ENCODE measurements at regions not wholly inside any gene's neighbourhood (a gene's known extent, or its start where the extent isn't known, plus 50 kb on each side); places are given as distances from the start of the nearest gene placed in this dataset.

DNA sequence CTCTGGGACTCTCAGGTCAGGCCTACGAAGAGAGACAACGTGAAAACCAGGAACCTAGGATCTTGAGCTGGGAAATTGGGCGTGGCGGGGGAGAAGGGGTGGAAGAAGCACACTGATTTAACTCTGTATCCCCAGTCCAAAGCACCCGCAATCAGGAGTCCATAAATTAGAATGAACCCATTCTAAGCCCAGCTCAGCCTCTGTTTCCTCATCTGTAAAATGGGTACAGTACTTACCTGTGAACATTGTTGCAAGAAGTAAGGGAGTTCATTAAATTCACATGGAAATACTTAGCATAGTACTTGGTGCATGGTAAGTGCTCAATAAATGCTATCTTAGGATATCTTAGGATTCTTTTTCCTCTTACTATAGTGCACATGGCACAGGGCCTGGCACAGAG, 326.7 kb downstream of the BCOR start:
- Histone ChIP-seq H3K4me2 (ENCODE audit: low read length) (no peak overlapping the region), H3K79me2 (replicated peaks; ENCODE audit: insufficient read depth, low read length) (no peaks in the 10 kb centered on the region), H3K9me3 (ENCODE audit: low read length) (no peaks in the 10 kb centered on the region), H2AFZ (ENCODE audit: low read depth, low read length) (no peak overlapping the region), H3K27me3 (ENCODE audit: insufficient read depth, low read depth, low read length) (no peaks in the 10 kb centered on the region), H3F3A (ENCODE audit: insufficient read depth, low read length, poor library complexity, severe bottlenecking) (no peaks in the 10 kb centered on the region), H3K36me3 (ENCODE audit: insufficient read depth, low read length) (no peaks in the 10 kb centered on the region), H3K9me2 (ENCODE audit: insufficient read depth, low read length) (no peaks in the 10 kb centered on the region), H3K4me3 (ENCODE audit: low read length) (no peak overlapping the region), H3K27ac (ENCODE audit: low read length) (no peak overlapping the region), H3K9ac (ENCODE audit: low read length) (no peak overlapping the region), H4K20me1 (ENCODE audit: insufficient read depth) (no peaks in the 10 kb centered on the region)
- TF ChIP-seq EZH2 (IDR thresholded peaks at IDR 0.05; ENCODE audit: borderline replicate concordance, insufficient read depth, low read length, poor library complexity, severe bottlenecking) (no peak), SMC3 (conservative IDR thresholded peaks at IDR 0.05; ENCODE audit: poor library complexity) (no peak), POLR2AphosphoS5 (IDR thresholded peaks at IDR 0.05) (no peak), EP300 (conservative IDR thresholded peaks at IDR 0.05; ENCODE audit: poor library complexity, severe bottlenecking) (no peak), TAF1 (IDR thresholded peaks at IDR 0.05; ENCODE audit: low read depth) (no peak), RAD21 (conservative IDR thresholded peaks at IDR 0.05) (no peak)
- TF ChIP-seq, protein P1, sequence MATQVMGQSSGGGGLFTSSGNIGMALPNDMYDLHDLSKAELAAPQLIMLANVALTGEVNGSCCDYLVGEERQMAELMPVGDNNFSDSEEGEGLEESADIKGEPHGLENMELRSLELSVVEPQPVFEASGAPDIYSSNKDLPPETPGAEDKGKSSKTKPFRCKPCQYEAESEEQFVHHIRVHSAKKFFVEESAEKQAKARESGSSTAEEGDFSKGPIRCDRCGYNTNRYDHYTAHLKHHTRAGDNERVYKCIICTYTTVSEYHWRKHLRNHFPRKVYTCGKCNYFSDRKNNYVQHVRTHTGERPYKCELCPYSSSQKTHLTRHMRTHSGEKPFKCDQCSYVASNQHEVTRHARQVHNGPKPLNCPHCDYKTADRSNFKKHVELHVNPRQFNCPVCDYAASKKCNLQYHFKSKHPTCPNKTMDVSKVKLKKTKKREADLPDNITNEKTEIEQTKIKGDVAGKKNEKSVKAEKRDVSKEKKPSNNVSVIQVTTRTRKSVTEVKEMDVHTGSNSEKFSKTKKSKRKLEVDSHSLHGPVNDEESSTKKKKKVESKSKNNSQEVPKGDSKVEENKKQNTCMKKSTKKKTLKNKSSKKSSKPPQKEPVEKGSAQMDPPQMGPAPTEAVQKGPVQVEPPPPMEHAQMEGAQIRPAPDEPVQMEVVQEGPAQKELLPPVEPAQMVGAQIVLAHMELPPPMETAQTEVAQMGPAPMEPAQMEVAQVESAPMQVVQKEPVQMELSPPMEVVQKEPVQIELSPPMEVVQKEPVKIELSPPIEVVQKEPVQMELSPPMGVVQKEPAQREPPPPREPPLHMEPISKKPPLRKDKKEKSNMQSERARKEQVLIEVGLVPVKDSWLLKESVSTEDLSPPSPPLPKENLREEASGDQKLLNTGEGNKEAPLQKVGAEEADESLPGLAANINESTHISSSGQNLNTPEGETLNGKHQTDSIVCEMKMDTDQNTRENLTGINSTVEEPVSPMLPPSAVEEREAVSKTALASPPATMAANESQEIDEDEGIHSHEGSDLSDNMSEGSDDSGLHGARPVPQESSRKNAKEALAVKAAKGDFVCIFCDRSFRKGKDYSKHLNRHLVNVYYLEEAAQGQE (IDR thresholded peaks at IDR 0.05; ENCODE audit: borderline replicate concordance), result no peak

GRCh38 chrX:39772057-39772832, 325.5 kb downstream of the BCOR start:
- Histone ChIP-seq H3K36me3 (ENCODE audit: insufficient read depth, low read length) (no peaks in the 10 kb centered on the region), H3F3A (ENCODE audit: insufficient read depth, low read length, poor library complexity, severe bottlenecking) (no peaks in the 10 kb centered on the region), H3K9ac (ENCODE audit: low read length) (no peak overlapping the region), H3K4me3 (ENCODE audit: low read length) (no peak overlapping the region), H4K20me1 (ENCODE audit: insufficient read depth) (no peaks in the 10 kb centered on the region), H3K4me2 (ENCODE audit: low read length) (no peak overlapping the region), H3K9me2 (ENCODE audit: insufficient read depth, low read length) (no peaks in the 10 kb centered on the region), H2AFZ (ENCODE audit: low read depth, low read length) (no peak overlapping the region), H3K27ac (ENCODE audit: low read length) (no peak overlapping the region), H3K9me3 (ENCODE audit: low read length) (no peaks in the 10 kb centered on the region), H3K79me2 (replicated peaks; ENCODE audit: insufficient read depth, low read length) (no peaks in the 10 kb centered on the region), H3K27me3 (ENCODE audit: insufficient read depth, low read depth, low read length) (no peaks in the 10 kb centered on the region)
- TF ChIP-seq MXI1 (conservative IDR thresholded peaks at IDR 0.05; ENCODE audit: poor library complexity, severe bottlenecking), result no peak
- TF ChIP-seq, protein P2, sequence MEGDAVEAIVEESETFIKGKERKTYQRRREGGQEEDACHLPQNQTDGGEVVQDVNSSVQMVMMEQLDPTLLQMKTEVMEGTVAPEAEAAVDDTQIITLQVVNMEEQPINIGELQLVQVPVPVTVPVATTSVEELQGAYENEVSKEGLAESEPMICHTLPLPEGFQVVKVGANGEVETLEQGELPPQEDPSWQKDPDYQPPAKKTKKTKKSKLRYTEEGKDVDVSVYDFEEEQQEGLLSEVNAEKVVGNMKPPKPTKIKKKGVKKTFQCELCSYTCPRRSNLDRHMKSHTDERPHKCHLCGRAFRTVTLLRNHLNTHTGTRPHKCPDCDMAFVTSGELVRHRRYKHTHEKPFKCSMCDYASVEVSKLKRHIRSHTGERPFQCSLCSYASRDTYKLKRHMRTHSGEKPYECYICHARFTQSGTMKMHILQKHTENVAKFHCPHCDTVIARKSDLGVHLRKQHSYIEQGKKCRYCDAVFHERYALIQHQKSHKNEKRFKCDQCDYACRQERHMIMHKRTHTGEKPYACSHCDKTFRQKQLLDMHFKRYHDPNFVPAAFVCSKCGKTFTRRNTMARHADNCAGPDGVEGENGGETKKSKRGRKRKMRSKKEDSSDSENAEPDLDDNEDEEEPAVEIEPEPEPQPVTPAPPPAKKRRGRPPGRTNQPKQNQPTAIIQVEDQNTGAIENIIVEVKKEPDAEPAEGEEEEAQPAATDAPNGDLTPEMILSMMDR (IDR thresholded peaks at IDR 0.05; ENCODE audit: poor library complexity, severe bottlenecking), result no peak
- TF ChIP-seq SMC3 (conservative IDR thresholded peaks at IDR 0.05; ENCODE audit: poor library complexity), result no peak
- TF ChIP-seq TAF1 (IDR thresholded peaks at IDR 0.05; ENCODE audit: low read depth), result no peak
- no peak for TF ChIP-seq EP300 (conservative IDR thresholded peaks at IDR 0.05; ENCODE audit: poor library complexity, severe bottlenecking)
- no peak for TF ChIP-seq RAD21 (conservative IDR thresholded peaks at IDR 0.05)
- no peak for TF ChIP-seq POLR2AphosphoS5 (IDR thresholded peaks at IDR 0.05)
- TF ChIP-seq EZH2 (IDR thresholded peaks at IDR 0.05; ENCODE audit: borderline replicate concordance, insufficient read depth, low read length, poor library complexity, severe bottlenecking), result no peak
- TF ChIP-seq, protein P1 (IDR thresholded peaks at IDR 0.05; ENCODE audit: borderline replicate concordance), result no peak
